ENCODE measurements at regions not wholly inside any gene's neighbourhood (a gene's known extent, or its start where the extent isn't known, plus 50 kb on each side); places are given as distances from the start of the nearest gene placed in this dataset.

- TF ChIP-seq CTCF (conservative IDR thresholded peaks at IDR 0.05; ENCODE audit: low read depth, low read length): no peak
- no peak for TF ChIP-seq EZH2 (IDR thresholded peaks at IDR 0.05; ENCODE audit: low read length, unreplicated experiment)
- TF ChIP-seq EZH2phosphoT487 (IDR thresholded peaks at IDR 0.05; ENCODE audit: borderline replicate concordance, low read length): no peak
These were observed 109.0 kb downstream of the TFAP2A start for GRCh38 chr6:10305790-10306415.

Data from PC-3 (cell line).